ENCODE measurements at regions not wholly inside any gene's neighbourhood (a gene's known extent, or its start where the extent isn't known, plus 50 kb on each side); places are given as distances from the start of the nearest gene placed in this dataset.

GRCh38 chr20:56835829-56836550 lies 206.9 kb downstream of the TFAP2C start:
- no peak for DNase-seq

GRCh38 chr20:56839222-56839621 lies 210.1 kb downstream of the TFAP2C start:
- no peak for DNase-seq

GRCh38 chr20:56839786-56840185 lies 210.7 kb downstream of the TFAP2C start:
- DNase-seq, result no peak

GRCh38 chr20:56840716-56841261 lies 211.7 kb downstream of the TFAP2C start:
- no peak for DNase-seq

GRCh38 chr20:56841346-56841908 lies 212.3 kb downstream of the TFAP2C start:
- DNase-seq, result no peak

GRCh38 chr20:56842056-56842455 lies 212.9 kb downstream of the TFAP2C start:
- DNase-seq, result no peak

- no peak for DNase-seq
These were observed 214.3 kb downstream of the TFAP2C start for GRCh38 chr20:56843386-56843785.

- no peak for DNase-seq
These were observed 214.7 kb downstream of the TFAP2C start for GRCh38 chr20:56843817-56844216.

- DNase-seq, result no peak
These were observed 216.5 kb downstream of the TFAP2C start for GRCh38 chr20:56845546-56846086.

- no peak for DNase-seq
These were observed 219.5 kb downstream of the TFAP2C start for GRCh38 chr20:56848561-56848960.

GRCh38 chr20:56851552-56851951 lies 222.4 kb downstream of the TFAP2C start:
- no peak for DNase-seq

- DNase-seq, result no peak
These were observed 226.6 kb downstream of the TFAP2C start for GRCh38 chr20:56855708-56856107.

- no peak for DNase-seq
These were observed 228.8 kb downstream of the TFAP2C start for GRCh38 chr20:56857950-56858349.

- no peak for DNase-seq
These were observed 230.1 kb downstream of the TFAP2C start for GRCh38 chr20:56859039-56859800.

GRCh38 chr20:56859801-56860261 lies 230.7 kb downstream of the TFAP2C start:
- no peak for DNase-seq

- no peak for DNase-seq
These were observed 231.3 kb downstream of the TFAP2C start for GRCh38 chr20:56860413-56860812.

- no peak for DNase-seq
These were observed 232.5 kb downstream of the TFAP2C start for GRCh38 chr20:56861590-56861989.

- no peak for DNase-seq
These were observed 235.9 kb downstream of the TFAP2C start for GRCh38 chr20:56865055-56865454.

GRCh38 chr20:56867128-56867527 lies 238.0 kb downstream of the TFAP2C start:
- no peak for DNase-seq

GRCh38 chr20:56868746-56869145 lies 239.6 kb downstream of the TFAP2C start:
- no peak for DNase-seq

- DNase-seq, result no peak
These were observed 241.2 kb downstream of the TFAP2C start for GRCh38 chr20:56870271-56870670.

- no peak for DNase-seq
These were observed 242.6 kb downstream of the TFAP2C start for GRCh38 chr20:56871691-56872090.

Data from muscle of arm (tissue), 1 donor.